Keratinocyte (primary cell): ENCODE measurements at regions not wholly inside any gene's neighbourhood (a gene's known extent, or its start where the extent isn't known, plus 50 kb on each side); places are given as distances from the start of the nearest gene placed in this dataset.

Experiments
- DNase-seq: peaks from one replicate; pipeline ENCODE4 v3.0.0-alpha.2; 2011; ENCODE audit warnings: low read depth, missing footprints, low spot score
- FAIRE-seq: peaks from 2 replicates; lab custom pipeline; 2011; peaks lifted over from hg19 to GRCh38; lab: Jason Lieb, UNC
- H2AFZ ChIP-seq: 2 replicates; pipeline ENCODE4 v1.6.0; 2012; ENCODE audit warnings: low read length, control low read depth, inconsistent platforms; ENCODE audit not compliant: control insufficient read depth
- H3K27ac ChIP-seq: 2 replicates; pipeline ENCODE4 v1.5.1; 2011; ENCODE audit warnings: low read length; ENCODE audit not compliant: control insufficient read depth, insufficient read depth
- H3K27me3 ChIP-seq: 3 replicates; pipeline ENCODE4 v1.6.0; 2011; ENCODE audit warnings: low read length; ENCODE audit not compliant: control insufficient read depth, insufficient read depth; ENCODE audit errors: extremely low read depth
- H3K36me3 ChIP-seq, 2 experiments: 2 replicates in 1 of 2; 3 replicates in 1 of 2; pipeline ENCODE4 v1.5.1; 2011; ENCODE audit warnings: low read length in 2 of 2, mild to moderate bottlenecking in 1 of 2; ENCODE audit not compliant: control insufficient read depth in 2 of 2, insufficient read depth in 2 of 2; ENCODE audit errors: extremely low read depth in 1 of 2
- H3K4me1 ChIP-seq: 3 replicates; pipeline ENCODE4 v1.5.1; 2011; ENCODE audit warnings: low read length; ENCODE audit not compliant: control insufficient read depth, insufficient read depth; ENCODE audit errors: extremely low read depth
- H3K4me2 ChIP-seq: 3 replicates; pipeline ENCODE4 v1.6.0; 2011; ENCODE audit warnings: low read depth, low read length; ENCODE audit not compliant: control insufficient read depth, insufficient read depth; ENCODE audit errors: extremely low read depth
- H3K4me3 ChIP-seq, 3 experiments: fragments of 200-600 bp in 1 of 3; sonication (generic) in 1 of 3; 2 replicates in 2 of 3; 3 replicates in 1 of 3; pipeline ENCODE4 v1.5.1; 2011 to 2016; ENCODE audit warnings: low read length in 3 of 3, mild to moderate bottlenecking in 3 of 3, control low read depth in 2 of 3, inconsistent platforms in 1 of 3, low read depth in 1 of 3, mixed read lengths in 1 of 3, mixed run types in 1 of 3, moderate library complexity in 1 of 3; ENCODE audit not compliant: control insufficient read depth in 2 of 3, insufficient read depth in 2 of 3; ENCODE audit errors: extremely low read depth in 1 of 3
- H3K79me2 ChIP-seq: 2 replicates; pipeline ENCODE4 v1.6.0; 2012; ENCODE audit warnings: low read length; ENCODE audit not compliant: control insufficient read depth, insufficient read depth
- H3K9ac ChIP-seq: 3 replicates; pipeline ENCODE4 v1.6.0; 2011; ENCODE audit warnings: low read length; ENCODE audit not compliant: control insufficient read depth, insufficient read depth; ENCODE audit errors: extremely low read depth
- H3K9me1 ChIP-seq: 3 replicates; pipeline ENCODE4 v1.6.0; 2011; ENCODE audit warnings: low read length; ENCODE audit not compliant: control insufficient read depth, insufficient read depth; ENCODE audit errors: extremely low read depth
- H3K9me3 ChIP-seq: 2 replicates; pipeline ENCODE4 v1.5.1; 2012; ENCODE audit warnings: low read depth, low read length; ENCODE audit not compliant: control insufficient read depth
- H4K20me1 ChIP-seq: 3 replicates; pipeline ENCODE4 v1.6.0; 2011; ENCODE audit warnings: low read length; ENCODE audit not compliant: control insufficient read depth, insufficient read depth; ENCODE audit errors: extremely low read depth
- EZH2 ChIP-seq: IDR thresholded peaks from one replicate; pipeline ENCODE4 v1.6.1; 2012; ENCODE audit warnings: inconsistent platforms, mild to moderate bottlenecking, low read length, moderate library complexity
- dilution Hi-C: fragments of 300-500 bp; cut with MboI; formaldehyde crosslinking; loops from one replicate; pipeline ENCODE4 v1.7.0; 2020; ENCODE audit warnings: low sequenced_read_pairs; ENCODE audit not compliant: extremely low pct_ligation_motif_present
- TF ChIP-seq, protein P1 (sequence below), 3 experiments: IDR thresholded peaks in 1 of 3; conservative IDR thresholded peaks in 1 of 3; optimal IDR thresholded peaks in 1 of 3; 2 replicates in 2 of 3; 3 replicates in 1 of 3; pipeline versions ENCODE3 to v1.5.1; 2011; ENCODE audit warnings: low read length in 3 of 3, mild to moderate bottlenecking in 3 of 3, moderate library complexity in 2 of 3, control low read depth in 1 of 3, inconsistent platforms in 1 of 3; ENCODE audit not compliant: insufficient read depth in 2 of 3; ENCODE audit errors: extremely low read depth in 1 of 3

DNA sequence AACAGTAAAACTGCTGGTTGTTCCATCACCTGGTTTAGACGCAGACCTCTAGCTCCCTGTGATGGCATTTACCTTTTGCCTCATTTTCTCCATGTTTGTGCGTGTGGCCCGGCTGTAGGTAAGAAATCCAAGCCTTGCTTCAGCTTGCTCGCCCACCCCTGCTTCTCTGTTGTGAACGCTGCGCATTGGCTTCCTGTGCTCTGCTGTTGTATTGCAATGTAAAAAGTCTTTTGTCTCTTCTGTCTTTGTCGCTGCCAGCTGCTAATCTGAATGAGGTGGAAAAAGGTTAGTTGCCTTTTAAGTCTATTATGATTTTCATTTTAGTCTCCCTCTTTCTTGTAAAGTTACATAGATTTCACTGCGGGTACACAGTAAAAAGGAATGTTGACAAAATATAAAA is 127.3 kb upstream of the PACRGL start:
- Histone ChIP-seq H2AFZ (no peak overlapping the region), H3K27ac (no peak overlapping the region)
- dilution Hi-C loops, result no loop called here

DNA sequence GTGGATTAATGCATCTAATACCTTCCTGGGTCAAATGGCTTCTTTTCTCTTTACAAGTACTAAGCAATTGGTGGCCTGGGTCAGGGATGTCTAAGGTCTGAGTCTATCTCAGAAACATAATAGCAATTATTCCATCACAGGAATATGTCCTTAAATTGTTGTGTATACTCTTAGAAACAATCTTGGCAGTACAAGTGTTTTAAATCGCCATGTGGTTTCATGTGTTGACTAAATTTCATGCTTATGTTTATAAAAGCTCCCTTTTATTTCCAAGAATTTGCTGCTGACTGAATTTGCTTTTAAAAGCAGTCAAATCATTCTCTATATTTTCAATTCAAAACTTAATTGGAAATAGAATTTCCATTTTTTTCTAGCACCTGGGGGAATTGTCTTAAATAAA is 125.3 kb upstream of the PACRGL start:
- FAIRE-seq, result no peak
- H2AFZ ChIP-seq, result no peak overlapping the region
- no peaks in the 10 kb centered on the region for H4K20me1 ChIP-seq
- no peaks in the 10 kb centered on the region for H3K36me3 ChIP-seq
- H3K9me1 ChIP-seq, result no peaks in the 10 kb centered on the region
- dilution Hi-C loops, result no loop called here
- H3K27me3 ChIP-seq, result no peaks in the 10 kb centered on the region
- no peak overlapping the region for H3K4me2 ChIP-seq
- no peak overlapping the region for H3K4me3 ChIP-seq
- no peak overlapping the region for H3K27ac ChIP-seq
- no peaks in the 10 kb centered on the region for H3K9me3 ChIP-seq
- no peaks in the 10 kb centered on the region for H3K79me2 ChIP-seq
- no peak for TF ChIP-seq EZH2
- TF ChIP-seq, protein P1, sequence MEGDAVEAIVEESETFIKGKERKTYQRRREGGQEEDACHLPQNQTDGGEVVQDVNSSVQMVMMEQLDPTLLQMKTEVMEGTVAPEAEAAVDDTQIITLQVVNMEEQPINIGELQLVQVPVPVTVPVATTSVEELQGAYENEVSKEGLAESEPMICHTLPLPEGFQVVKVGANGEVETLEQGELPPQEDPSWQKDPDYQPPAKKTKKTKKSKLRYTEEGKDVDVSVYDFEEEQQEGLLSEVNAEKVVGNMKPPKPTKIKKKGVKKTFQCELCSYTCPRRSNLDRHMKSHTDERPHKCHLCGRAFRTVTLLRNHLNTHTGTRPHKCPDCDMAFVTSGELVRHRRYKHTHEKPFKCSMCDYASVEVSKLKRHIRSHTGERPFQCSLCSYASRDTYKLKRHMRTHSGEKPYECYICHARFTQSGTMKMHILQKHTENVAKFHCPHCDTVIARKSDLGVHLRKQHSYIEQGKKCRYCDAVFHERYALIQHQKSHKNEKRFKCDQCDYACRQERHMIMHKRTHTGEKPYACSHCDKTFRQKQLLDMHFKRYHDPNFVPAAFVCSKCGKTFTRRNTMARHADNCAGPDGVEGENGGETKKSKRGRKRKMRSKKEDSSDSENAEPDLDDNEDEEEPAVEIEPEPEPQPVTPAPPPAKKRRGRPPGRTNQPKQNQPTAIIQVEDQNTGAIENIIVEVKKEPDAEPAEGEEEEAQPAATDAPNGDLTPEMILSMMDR (optimal IDR thresholded peaks at IDR 0.05 in 1 of 3, IDR thresholded peaks at IDR 0.05 in 1 of 3, conservative IDR thresholded peaks at IDR 0.05 in 1 of 3; ENCODE audit: extremely low read depth in 1 of 3, insufficient read depth in 2 of 3, low read length in 3 of 3), result no peak
- no peak overlapping the region for H3K9ac ChIP-seq
- no peak for DNase-seq
- no peaks in the 10 kb centered on the region for H3K4me1 ChIP-seq

More for the DNA sequence above, 127.3 kb upstream of the PACRGL start:
- H3K9me1 ChIP-seq, result no peaks in the 10 kb centered on the region
- no peak overlapping the region for H3K4me2 ChIP-seq
- H3K9ac ChIP-seq, result no peak overlapping the region
- TF ChIP-seq, protein P1 (optimal IDR thresholded peaks at IDR 0.05 in 1 of 3, IDR thresholded peaks at IDR 0.05 in 1 of 3, conservative IDR thresholded peaks at IDR 0.05 in 1 of 3; ENCODE audit: extremely low read depth in 1 of 3, insufficient read depth in 2 of 3, low read length in 3 of 3), result no peak
- no peak for TF ChIP-seq EZH2
- no peak overlapping the region for H3K4me3 ChIP-seq
- H3K36me3 ChIP-seq, result no peaks in the 10 kb centered on the region
- no peaks in the 10 kb centered on the region for H3K4me1 ChIP-seq
- no peaks in the 10 kb centered on the region for H3K27me3 ChIP-seq
- H3K79me2 ChIP-seq, result no peaks in the 10 kb centered on the region
- H4K20me1 ChIP-seq, result no peaks in the 10 kb centered on the region
- DNase-seq (no peak), FAIRE-seq (no peak)
- H3K9me3 ChIP-seq, result no peaks in the 10 kb centered on the region
